Stimulated activated naive CD8-positive, alpha-beta T cell treated with anti-CD3 and anti-CD28 coated beads, Interleukin-15, Interleukin-2, amounts not matched to agents 100 ng/mL and 50 ng/mL, for 24 hours (primary cell): ENCODE measurements at regions not wholly inside any gene's neighbourhood (a gene's known extent, or its start where the extent isn't known, plus 50 kb on each side); places are given as distances from the start of the nearest gene placed in this dataset.
A peak's percentile ranks its signal among the peaks of the same experiment; 100 is the strongest.
"Not testable (repeated sequence)": the region's sequence is repeated elsewhere in the genome, so short reads cannot be mapped to it uniquely, and the experiment has no call there.

ENCODE experiments used
- H3K27ac Mint-ChIP-seq: one replicate; pipeline ENCODE4 v1.8.0; 2021; ENCODE audit warnings: mild to moderate bottlenecking, mixed read lengths
- H3K27me3 Mint-ChIP-seq: one replicate; pipeline ENCODE4 v1.8.0; 2021; ENCODE audit warnings: mixed read lengths
- H3K36me3 Mint-ChIP-seq: one replicate; pipeline ENCODE4 v1.8.0; 2021; ENCODE audit warnings: low read depth, mixed read lengths
- H3K4me1 Mint-ChIP-seq: one replicate; pipeline ENCODE4 v1.8.0; 2021; ENCODE audit warnings: low read depth, mixed read lengths
- H3K4me3 Mint-ChIP-seq: one replicate; pipeline ENCODE4 v1.8.0; 2021; ENCODE audit warnings: mild to moderate bottlenecking, mixed read lengths
- H3K9me3 Mint-ChIP-seq: one replicate; pipeline ENCODE4 v1.8.0; 2021; ENCODE audit warnings: mixed read lengths

- Mint-ChIP-seq H3K27ac (no peak overlapping the region), H3K36me3 (peaks cover 7% of the 10 kb centered on the region), H3K4me1 (peaks cover 22% of the 10 kb centered on the region), H3K9me3 (no peaks in the 10 kb centered on the region), H3K27me3 (no peaks in the 10 kb centered on the region), H3K4me3 (no peak overlapping the region)
Observed at GRCh38 chr17:6927290-6928126, 68.3 kb upstream of the ALOX12 start.

- peaks cover 7% of the 10 kb centered on the region for H3K36me3 Mint-ChIP-seq
Observed at GRCh38 chr17:6928193-6928592, 67.7 kb upstream of the ALOX12 start.

GRCh38 chr17:6930749-6931148 is 65.1 kb upstream of the ALOX12 start:
- Mint-ChIP-seq H3K9me3 (peaks cover 9% of the 10 kb centered on the region), H3K4me3 (no peak overlapping the region), H3K27me3 (no peaks in the 10 kb centered on the region), H3K4me1 (no peaks in the 10 kb centered on the region), H3K36me3 (peaks cover 8% of the 10 kb centered on the region), H3K27ac (no peak overlapping the region)

More at GRCh38 chr17:6928193-6928592, 67.7 kb upstream of the ALOX12 start:
- Mint-ChIP-seq H3K9me3 (no peaks in the 10 kb centered on the region), H3K27ac (no peak overlapping the region), H3K4me1 (peaks cover 17% of the 10 kb centered on the region), H3K4me3 (no peak overlapping the region), H3K27me3 (no peaks in the 10 kb centered on the region)

GRCh38 chr17:6934544-6934943 is 61.3 kb upstream of the ALOX12 start:
- H3K27me3 Mint-ChIP-seq, H3K4me3 Mint-ChIP-seq, H3K36me3 Mint-ChIP-seq, H3K9me3 Mint-ChIP-seq, H3K4me1 Mint-ChIP-seq, H3K27ac Mint-ChIP-seq: not testable (repeated sequence)

- Mint-ChIP-seq H3K9me3 (peaks cover 9% of the 10 kb centered on the region), H3K27ac (peak overlapping the region; percentile 55), H3K4me1 (peaks cover 10% of the 10 kb centered on the region), H3K27me3 (no peaks in the 10 kb centered on the region), H3K4me3 (peak overlapping the region; percentile 19), H3K36me3 (peaks cover 8% of the 10 kb centered on the region)
Observed at GRCh38 chr17:6936370-6937028, 59.4 kb upstream of the ALOX12 start.

- H3K36me3 Mint-ChIP-seq = peaks cover 8% of the 10 kb centered on the region
- no peak overlapping the region for H3K27ac Mint-ChIP-seq
- peaks cover 10% of the 10 kb centered on the region for H3K4me1 Mint-ChIP-seq
- no peak overlapping the region for H3K4me3 Mint-ChIP-seq
- peaks cover 9% of the 10 kb centered on the region for H3K9me3 Mint-ChIP-seq
- H3K27me3 Mint-ChIP-seq = peaks cover 2% of the 10 kb centered on the region
Observed at GRCh38 chr17:6938637-6939036, 57.2 kb upstream of the ALOX12 start.

- Mint-ChIP-seq H3K9me3 (no peaks in the 10 kb centered on the region), H3K36me3 (no peaks in the 10 kb centered on the region), H3K27ac (no peak overlapping the region), H3K4me1 (peaks cover 10% of the 10 kb centered on the region), H3K4me3 (peak overlapping the region; percentile 38), H3K27me3 (peaks cover 2% of the 10 kb centered on the region)
Observed at GRCh38 chr17:6940186-6940649, 55.6 kb upstream of the ALOX12 start.

GRCh38 chr17:6941989-6942388 is 53.9 kb upstream of the ALOX12 start:
- peaks cover 2% of the 10 kb centered on the region for H3K27me3 Mint-ChIP-seq
- H3K9me3 Mint-ChIP-seq = no peaks in the 10 kb centered on the region
- no peak overlapping the region for H3K4me3 Mint-ChIP-seq
- no peaks in the 10 kb centered on the region for H3K36me3 Mint-ChIP-seq
- no peaks in the 10 kb centered on the region for H3K4me1 Mint-ChIP-seq
- H3K27ac Mint-ChIP-seq = no peak overlapping the region

GRCh38 chr17:6943406-6943805 is 52.4 kb upstream of the ALOX12 start:
- Mint-ChIP-seq H3K27me3 (peaks cover 2% of the 10 kb centered on the region), H3K4me3 (no peak overlapping the region), H3K4me1 (peaks cover 7% of the 10 kb centered on the region), H3K36me3 (no peaks in the 10 kb centered on the region), H3K9me3 (no peaks in the 10 kb centered on the region), H3K27ac (no peak overlapping the region)
